IMR-90 (cell line): ENCODE measurements at regions not wholly inside any gene's neighbourhood (a gene's known extent, or its start where the extent isn't known, plus 50 kb on each side); places are given as distances from the start of the nearest gene placed in this dataset.

Experiments used
- BHLHE40 ChIP-seq: fragments of 150-350 bp; IDR thresholded peaks from 2 replicates; pipeline ENCODE4 v1.6.1; 2016; ENCODE audit warnings: mild to moderate bottlenecking, low read depth, low read length
- FOS ChIP-seq: fragments of 150-350 bp; IDR thresholded peaks from 2 replicates; pipeline ENCODE4 v1.6.1; 2016; ENCODE audit warnings: low read depth, low read length
- MAZ ChIP-seq: IDR thresholded peaks from 2 replicates; pipeline ENCODE4 v1.6.1; 2012; ENCODE audit warnings: low read depth, mild to moderate bottlenecking, low read length, improper control_type of control experiment, moderate library complexity, borderline replicate concordance
- MXI1 ChIP-seq: IDR thresholded peaks from 2 replicates; pipeline ENCODE4 v1.6.1; 2012; ENCODE audit warnings: low read depth, mild to moderate bottlenecking, low read length, moderate library complexity, borderline replicate concordance
- POLR2A ChIP-seq: IDR thresholded peaks from 2 replicates; pipeline ENCODE4 v1.6.1; 2012; ENCODE audit warnings: mild to moderate bottlenecking, low read depth, low read length
- RAD21 ChIP-seq: IDR thresholded peaks from 2 replicates; pipeline ENCODE4 v1.6.1; 2012; ENCODE audit warnings: low read length, improper control_type of control experiment
- RFX5 ChIP-seq: IDR thresholded peaks from 2 replicates; pipeline ENCODE4 v1.8.0; 2012; ENCODE audit warnings: low read depth, mild to moderate bottlenecking, low read length, moderate library complexity
- SMC3 ChIP-seq: fragments of 150-350 bp; IDR thresholded peaks from 2 replicates; pipeline ENCODE4 v1.6.1; 2016; ENCODE audit warnings: low read depth, mild to moderate bottlenecking, antibody characterized with exemption, low read length, moderate library complexity
- TF ChIP-seq, protein P1 (sequence below): conservative IDR thresholded peaks from 2 replicates; pipeline ENCODE4 v1.5.1; 2012; ENCODE audit warnings: mild to moderate bottlenecking, low read depth, low read length, improper control_type of control experiment

DNA sequence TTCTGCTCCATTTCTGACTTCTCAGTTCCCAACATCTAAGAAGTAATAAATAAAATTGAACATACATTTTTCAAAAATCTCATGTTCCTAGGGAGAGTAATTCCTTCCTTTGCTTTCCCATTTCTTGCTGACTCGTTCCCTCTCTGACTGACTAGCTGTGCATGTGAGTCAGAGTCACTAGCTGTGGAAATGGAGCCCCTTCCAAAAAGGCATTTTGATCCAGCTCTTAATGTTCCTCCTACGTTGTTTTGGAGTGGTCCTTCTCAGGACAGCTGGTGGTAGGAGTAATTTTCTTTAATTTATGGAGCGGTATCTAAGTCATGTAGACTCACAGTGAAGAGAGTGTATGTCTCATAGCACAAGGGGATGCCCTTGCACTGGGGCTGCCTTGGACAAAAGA lies 460.2 kb downstream of the GADD45G start:
- TF ChIP-seq SMC3: no peak
- TF ChIP-seq, protein P1, sequence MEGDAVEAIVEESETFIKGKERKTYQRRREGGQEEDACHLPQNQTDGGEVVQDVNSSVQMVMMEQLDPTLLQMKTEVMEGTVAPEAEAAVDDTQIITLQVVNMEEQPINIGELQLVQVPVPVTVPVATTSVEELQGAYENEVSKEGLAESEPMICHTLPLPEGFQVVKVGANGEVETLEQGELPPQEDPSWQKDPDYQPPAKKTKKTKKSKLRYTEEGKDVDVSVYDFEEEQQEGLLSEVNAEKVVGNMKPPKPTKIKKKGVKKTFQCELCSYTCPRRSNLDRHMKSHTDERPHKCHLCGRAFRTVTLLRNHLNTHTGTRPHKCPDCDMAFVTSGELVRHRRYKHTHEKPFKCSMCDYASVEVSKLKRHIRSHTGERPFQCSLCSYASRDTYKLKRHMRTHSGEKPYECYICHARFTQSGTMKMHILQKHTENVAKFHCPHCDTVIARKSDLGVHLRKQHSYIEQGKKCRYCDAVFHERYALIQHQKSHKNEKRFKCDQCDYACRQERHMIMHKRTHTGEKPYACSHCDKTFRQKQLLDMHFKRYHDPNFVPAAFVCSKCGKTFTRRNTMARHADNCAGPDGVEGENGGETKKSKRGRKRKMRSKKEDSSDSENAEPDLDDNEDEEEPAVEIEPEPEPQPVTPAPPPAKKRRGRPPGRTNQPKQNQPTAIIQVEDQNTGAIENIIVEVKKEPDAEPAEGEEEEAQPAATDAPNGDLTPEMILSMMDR: no peak
- no peak for TF ChIP-seq POLR2A
- TF ChIP-seq BHLHE40: no peak
- no peak for TF ChIP-seq RAD21
- no peak for TF ChIP-seq RFX5
- no peak for TF ChIP-seq MXI1
- TF ChIP-seq MAZ: no peak
- TF ChIP-seq FOS: no peak
